ENCODE measurements at regions not wholly inside any gene's neighbourhood (a gene's known extent, or its start where the extent isn't known, plus 50 kb on each side); places are given as distances from the start of the nearest gene placed in this dataset.

- DNase-seq = no peak
Measured at GRCh38 chr20:24797745-24798655, 151.1 kb upstream of the CST7 start.

DNA sequence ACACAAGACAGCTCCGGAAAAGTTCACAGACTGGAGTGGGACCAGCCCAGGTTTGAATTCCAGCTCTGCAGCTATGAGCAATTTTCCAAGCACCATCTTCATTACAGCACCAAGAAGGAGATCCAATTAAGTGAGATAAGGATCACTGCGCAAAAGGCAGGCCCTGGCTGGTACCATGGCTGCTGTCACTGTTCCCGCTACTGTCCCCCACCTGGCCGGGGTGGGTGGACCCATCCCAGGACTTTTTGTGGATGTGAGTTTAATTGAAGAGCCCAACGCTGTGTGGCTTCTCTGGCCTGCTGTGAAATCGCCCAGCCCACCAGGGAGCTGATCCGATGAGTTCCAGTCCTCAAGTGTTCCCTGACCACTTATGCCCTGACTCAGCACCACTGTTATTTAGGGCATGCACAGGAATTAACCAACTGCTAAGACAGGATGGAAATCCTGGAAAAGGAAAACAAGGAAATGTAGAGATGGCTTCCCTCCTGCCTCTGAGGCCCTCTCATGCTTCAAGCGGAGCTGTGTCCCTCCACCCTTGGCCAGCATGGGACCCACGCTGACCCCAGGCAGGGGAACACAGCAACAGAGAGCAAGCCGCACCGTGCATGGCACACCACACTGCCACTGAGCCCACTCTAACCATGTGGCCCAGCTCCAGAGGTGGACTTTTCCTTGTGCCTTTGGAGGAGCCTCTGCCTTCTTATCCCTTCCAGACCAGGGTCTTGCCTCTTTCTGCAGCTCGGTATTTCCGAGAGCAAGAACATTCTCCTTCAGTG, 150.0 kb upstream of the CST7 start:
- DNase-seq = no peak

GRCh38 chr20:24799971-24800580, 149.0 kb upstream of the CST7 start:
- no peak for DNase-seq

- DNase-seq = no peak
Measured at GRCh38 chr20:24802286-24802820, 146.7 kb upstream of the CST7 start.

GRCh38 chr20:24804481-24805206, 144.4 kb upstream of the CST7 start:
- DNase-seq = no peak

GRCh38 chr20:24805456-24806238, 143.4 kb upstream of the CST7 start:
- DNase-seq = no peak

- DNase-seq = no peak
Measured at GRCh38 chr20:24806705-24807676, 142.1 kb upstream of the CST7 start.

DNA sequence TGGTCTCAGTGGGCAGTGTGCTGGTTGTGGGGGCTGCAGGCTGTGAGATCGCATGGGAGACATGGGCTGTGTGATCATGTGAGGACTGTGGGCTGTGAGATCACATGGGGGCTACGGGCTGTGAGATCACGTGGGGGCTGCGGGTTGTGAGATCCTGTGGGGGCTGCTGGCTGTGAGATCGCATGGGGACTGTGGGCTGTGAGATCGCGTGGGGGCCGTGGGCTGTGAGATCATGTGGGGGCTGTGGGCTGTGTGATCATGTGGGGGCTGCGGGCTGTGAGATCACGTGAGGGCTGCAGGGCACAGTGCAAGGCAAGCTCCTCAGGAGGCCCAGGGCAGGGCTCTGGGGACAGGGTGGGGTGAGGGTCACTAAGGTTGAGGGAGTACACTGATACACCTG, 140.5 kb upstream of the CST7 start:
- no peak for DNase-seq

DNA sequence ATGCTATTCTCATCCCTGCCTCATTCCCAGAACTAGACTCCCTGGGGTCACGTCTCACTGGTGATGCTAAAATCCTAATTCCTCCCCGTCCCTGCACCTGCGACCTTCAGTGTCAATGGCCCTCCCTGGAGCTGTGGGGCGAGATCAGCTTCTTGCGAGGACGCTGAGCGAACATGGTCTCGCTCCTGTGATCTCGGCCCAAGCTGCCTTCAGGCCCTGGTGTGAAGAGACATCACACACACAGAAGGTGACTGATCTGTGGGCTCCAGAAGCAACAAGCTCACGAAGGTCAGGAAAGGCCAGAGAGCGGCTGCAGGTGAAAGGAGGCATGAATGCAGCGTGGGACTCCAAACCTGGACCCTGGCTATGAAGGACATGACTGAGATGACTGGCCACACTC, 139.5 kb upstream of the CST7 start:
- DNase-seq = no peak

- DNase-seq = no peak
Measured at GRCh38 chr20:24810676-24811407, 138.2 kb upstream of the CST7 start.

DNA sequence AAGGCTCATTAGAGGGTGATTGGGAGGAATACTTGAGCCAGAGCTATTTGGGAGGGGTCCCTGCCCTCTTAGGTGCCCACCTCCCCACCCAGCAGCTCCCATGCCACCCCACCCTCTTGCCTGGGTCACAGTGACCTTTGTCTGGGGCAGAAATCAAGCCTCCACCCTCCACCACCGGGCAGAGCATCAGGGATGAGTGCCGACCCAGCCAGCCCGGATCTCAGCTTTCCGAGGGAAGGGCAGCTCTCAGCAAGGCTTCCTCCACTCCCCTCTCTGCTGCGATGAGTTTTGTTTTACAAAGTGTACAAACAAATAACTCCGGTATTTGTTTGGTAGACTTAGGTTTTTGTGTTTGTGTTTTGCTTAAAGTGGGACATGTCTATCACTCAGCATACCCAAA, 136.7 kb upstream of the CST7 start:
- DNase-seq = no peak

- DNase-seq = no peak
Measured at GRCh38 chr20:24813080-24813479, 136.0 kb upstream of the CST7 start.

- DNase-seq = no peak
Measured at GRCh38 chr20:24813496-24813895, 135.6 kb upstream of the CST7 start.

DNA sequence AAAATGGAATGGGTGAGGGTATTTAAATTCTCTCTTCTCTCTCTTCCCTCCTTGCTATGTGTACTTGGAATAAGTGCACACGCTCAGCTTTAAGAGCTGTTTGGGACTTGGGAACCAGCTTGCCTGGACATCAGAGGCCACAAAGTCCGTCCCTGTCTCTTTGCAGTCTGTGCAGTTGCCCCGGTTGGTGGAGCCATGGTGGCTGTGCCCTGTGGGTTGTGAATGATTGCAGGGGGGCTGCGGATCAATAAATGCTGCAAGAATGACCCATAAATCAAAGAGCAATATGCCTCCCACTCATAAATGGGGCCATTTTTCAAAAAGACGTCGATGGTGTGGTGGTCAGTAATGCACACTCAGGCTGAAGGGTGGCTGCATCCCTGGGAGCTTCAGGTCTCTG, 135.1 kb upstream of the CST7 start:
- DNase-seq = no peak

- DNase-seq = no peak
Measured at GRCh38 chr20:24814556-24815195, 134.4 kb upstream of the CST7 start.

GRCh38 chr20:24815196-24815815, 133.8 kb upstream of the CST7 start:
- no peak for DNase-seq

GRCh38 chr20:24815931-24816330, 133.1 kb upstream of the CST7 start:
- no peak for DNase-seq

- DNase-seq = no peak
Measured at GRCh38 chr20:24816431-24816830, 132.6 kb upstream of the CST7 start.

- no peak for DNase-seq
Measured at GRCh38 chr20:24816907-24817306, 132.2 kb upstream of the CST7 start.
